ENCODE measurements at regions not wholly inside any gene's neighbourhood (a gene's known extent, or its start where the extent isn't known, plus 50 kb on each side); places are given as distances from the start of the nearest gene placed in this dataset.

- TF ChIP-seq POLR2A (IDR thresholded peaks at IDR 0.05) (no peak), CTCF (IDR thresholded peaks at IDR 0.05) (no peak)
These were observed 129.1 kb downstream of the C16orf95 start for GRCh38 chr16:87188104-87188503.
